DMS153 (cell line): ENCODE measurements at regions not wholly inside any gene's neighbourhood (a gene's known extent, or its start where the extent isn't known, plus 50 kb on each side); places are given as distances from the start of the nearest gene placed in this dataset.

Experiments used
- DNase-seq: peaks from one replicate; lab custom pipeline; 2025; lab: John Stamatoyannopoulos, UW

DNA sequence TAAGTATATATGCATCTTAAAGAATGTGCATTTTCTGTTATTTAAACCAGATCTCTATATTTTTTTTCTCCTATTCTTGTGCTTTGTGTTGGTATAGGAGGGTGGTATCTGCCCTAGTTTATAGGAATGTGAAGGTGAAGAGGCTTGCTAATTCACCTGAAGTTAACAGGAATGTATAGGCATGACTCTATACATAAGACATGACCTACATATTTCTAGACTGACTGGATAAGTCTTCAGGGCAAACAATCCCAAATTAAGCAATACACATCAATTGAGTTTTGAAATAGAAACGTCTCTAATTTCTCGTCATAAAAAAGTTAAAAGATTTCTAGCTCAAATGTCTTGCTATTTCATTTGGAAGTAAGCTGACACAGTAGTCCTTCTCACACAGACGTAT is 410.0 kb downstream of the DIPK2A start:
- DNase-seq = no peak

GRCh38 chr3:144384241-144384979 is 412.8 kb downstream of the DIPK2A start:
- DNase-seq = no peak

- DNase-seq = no peak
Observed at GRCh38 chr3:144390786-144391185, 419.2 kb downstream of the DIPK2A start.

DNA sequence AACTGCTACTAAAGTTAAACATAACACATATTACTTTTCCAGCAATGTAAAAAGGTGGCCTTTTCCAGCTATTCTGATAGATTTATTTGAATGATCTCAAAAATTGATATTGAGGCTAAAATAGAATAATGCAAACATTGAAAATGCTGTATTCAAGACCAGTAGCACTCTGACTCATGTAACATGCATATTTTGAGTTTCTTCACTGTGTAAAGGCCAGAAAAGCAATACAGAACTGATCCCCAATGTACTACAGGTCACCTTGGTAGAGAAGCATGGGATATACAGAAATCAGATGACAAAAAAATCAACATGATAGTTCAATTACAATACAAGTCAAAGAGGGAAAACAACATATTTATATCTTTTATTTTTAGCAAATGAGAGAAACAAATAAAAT is 419.6 kb downstream of the DIPK2A start:
- no peak for DNase-seq

- no peak for DNase-seq
Observed at GRCh38 chr3:144394032-144394431, 422.4 kb downstream of the DIPK2A start.

DNA sequence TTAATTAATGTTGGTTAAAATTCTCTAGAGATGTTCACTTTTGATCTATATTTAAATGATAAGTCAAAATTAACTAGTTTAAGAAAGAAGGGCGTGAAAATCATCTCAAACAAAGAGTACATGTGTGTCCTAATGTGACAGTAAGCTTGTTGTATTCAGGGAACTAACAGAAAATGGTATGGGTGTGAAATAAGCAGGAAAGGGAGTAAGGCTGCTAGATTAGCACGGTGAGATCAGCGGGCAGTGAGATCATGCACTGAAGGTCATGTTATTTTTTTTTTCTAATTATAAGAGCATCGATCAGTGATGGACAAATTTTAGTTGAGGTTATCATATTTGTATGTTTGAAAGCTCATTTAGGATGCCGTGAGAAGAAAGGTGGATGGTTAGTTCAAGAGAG is 430.8 kb downstream of the DIPK2A start:
- no peak for DNase-seq

DNA sequence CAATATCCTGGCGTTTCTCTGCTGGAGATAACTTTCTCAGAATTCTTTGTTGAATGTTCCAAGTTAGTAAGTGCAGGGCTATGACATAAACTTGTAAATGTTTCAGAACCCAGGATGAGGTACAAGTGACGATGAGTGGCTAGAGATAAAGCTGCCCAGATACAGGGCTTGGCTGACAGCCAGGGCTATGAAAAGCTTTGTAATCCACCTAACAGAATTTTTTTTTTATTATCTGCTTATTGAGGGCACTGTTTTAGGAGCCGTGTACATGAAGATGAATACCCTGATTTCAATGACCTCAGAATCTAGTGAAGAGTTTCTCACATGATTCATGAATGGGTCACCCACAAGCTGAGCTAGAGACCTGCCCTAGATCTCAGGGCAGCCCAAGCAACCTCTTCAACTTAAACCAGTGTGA is 431.4 kb downstream of the DIPK2A start:
- no peak for DNase-seq

- no peak for DNase-seq
Observed at GRCh38 chr3:144407335-144407734, 435.7 kb downstream of the DIPK2A start.

GRCh38 chr3:144409319-144409718 is 437.7 kb downstream of the DIPK2A start:
- peak; percentile 67 for DNase-seq

- no peak for DNase-seq
Observed at GRCh38 chr3:144413068-144413467, 441.4 kb downstream of the DIPK2A start.

- peak; percentile 48 for DNase-seq
Observed at GRCh38 chr3:144415492-144415891, 443.9 kb downstream of the DIPK2A start.

DNA sequence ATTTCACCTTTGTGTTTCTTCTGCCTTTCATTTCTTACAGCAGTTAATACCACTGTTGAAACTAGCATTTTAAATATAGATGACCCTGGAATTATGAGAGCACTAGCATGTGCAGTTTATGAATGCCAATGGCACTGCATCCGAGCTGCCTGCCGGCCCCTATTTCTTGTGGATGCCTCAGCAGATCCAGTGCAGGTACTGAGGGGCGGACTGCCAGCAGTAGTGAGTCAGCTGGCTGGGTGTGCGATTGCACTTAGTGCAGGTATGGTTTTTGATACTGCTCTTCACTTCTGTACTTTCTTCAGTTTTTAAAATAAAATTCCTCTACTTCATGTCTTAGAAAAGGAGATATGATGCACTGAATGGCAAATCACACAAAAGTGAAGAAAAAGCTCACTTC is 453.0 kb downstream of the DIPK2A start:
- DNase-seq = no peak

DNA sequence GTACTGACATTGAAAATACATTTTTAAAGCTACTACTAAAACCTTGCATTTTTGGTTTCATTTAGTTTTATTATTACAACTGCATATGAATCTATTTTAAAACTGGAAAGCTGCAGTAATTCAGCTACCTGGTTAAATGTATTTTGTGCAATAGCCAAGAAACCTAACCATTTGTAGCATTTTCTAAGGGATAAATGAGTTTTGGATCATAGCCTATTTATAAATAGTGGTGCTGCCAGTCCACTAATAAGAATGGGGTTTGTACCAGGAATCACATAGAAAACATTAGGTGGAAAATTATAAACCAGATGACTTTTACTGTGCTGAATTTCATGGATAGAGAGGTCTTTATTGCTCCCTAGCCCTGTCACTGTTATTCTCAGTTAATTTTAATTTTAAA is 454.7 kb downstream of the DIPK2A start:
- DNase-seq = no peak

DNA sequence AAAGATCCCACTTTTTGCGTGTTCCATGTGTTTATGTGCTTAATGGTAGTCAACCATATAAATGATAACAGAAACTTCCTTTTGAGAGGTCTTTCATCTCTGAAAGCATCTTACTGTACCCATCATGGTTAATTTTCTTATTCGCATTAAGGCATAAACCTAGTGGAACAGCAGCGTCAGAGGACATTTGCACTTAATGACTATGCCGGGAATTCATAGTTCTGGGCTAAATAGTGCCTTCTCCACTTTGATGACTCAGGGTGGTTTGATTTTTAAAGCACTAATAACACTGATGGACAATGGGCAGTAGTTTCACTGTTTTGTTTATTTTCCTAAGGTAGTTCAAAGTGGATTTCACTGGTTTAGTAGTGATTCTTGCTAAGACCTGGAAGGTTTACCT is 455.3 kb downstream of the DIPK2A start:
- no peak for DNase-seq

- DNase-seq = no peak
Observed at GRCh38 chr3:144429719-144430121, 458.1 kb downstream of the DIPK2A start.

- DNase-seq = no peak
Observed at GRCh38 chr3:144431134-144431533, 459.5 kb downstream of the DIPK2A start.

DNA sequence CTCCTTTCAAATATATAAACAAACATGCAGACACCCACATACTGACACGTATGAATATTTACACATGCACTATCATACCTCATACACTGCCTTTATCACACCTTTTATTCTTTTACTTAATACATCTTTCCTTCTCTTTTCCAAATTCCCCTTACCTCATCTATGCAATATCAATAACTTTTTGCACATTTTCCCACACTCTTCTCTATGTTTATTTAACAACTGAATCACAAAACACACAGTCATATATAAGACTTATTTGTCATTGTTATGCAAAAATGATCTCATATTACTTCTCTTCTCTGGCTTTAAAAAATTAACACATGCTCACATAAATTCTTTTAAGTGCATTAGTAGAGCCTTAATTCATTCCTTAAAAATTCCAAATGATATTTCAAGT is 461.4 kb downstream of the DIPK2A start:
- no peak for DNase-seq

DNA sequence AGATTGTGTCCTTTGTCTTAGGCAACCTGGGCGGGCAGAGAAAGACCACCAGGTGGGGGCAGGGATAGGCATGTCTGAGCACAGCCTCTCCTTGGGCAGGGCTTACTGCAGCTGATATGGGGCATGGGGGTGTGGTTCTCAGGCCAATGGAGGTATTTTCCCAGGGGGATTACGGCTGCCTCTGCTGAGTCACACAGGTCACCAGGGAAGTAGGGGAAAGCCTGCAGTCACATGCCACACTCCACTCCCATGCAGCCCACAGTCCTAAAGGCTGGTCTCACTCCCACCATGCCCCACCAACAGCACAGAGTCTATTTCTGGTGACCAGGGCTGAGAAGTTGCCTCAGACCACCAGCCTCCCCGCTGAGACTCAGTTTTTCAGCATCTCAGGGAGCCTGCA is 466.4 kb downstream of the DIPK2A start:
- no peak for DNase-seq

GRCh38 chr3:144444061-144444460 is 472.4 kb downstream of the DIPK2A start:
- DNase-seq = no peak

DNA sequence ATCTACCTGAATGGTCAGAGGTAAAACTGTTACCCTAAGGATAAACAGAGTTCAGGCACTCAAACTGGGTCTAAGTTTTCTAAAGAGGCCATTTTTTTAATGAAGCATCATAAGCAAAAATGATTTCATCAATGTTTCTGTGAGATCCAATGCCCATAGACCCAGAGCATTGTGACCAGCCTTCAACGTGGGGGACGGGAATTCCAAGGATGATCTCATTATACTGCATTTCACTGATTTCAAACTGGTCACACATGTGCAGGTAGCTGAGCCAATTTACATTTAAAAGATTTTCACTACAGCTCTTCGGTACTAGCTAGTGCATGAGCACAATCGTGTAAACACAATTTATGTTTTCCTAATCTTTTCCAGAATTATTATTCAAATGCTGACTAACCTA is 472.9 kb downstream of the DIPK2A start:
- DNase-seq = no peak

DNA sequence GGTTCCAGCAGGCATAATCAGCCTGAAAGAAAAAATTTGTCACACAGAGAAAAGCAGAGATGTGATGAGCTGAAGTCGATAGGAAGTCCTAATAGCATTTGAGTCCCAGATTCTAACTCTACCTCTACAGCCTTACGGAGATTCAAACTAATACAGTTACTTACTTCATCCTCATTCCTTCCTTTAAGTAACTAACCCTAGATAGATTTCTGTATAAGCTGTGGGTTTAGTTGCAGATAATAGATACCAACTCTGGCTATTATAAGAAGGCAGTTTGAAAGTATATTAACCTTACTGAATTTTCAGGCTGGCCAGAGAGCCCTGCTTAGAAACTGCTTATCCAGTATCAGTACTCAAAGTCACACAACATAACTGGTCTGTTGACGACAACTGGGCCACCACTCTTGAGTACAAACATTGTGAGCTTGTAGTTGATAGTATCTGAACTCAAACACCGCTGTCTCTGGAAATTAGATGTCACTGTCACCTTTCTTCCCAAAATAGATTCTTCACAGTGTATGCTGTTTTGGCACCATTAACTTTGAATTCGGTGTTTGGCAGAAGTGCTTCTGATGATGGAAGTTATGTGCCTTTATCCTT is 484.3 kb downstream of the DIPK2A start:
- DNase-seq = no peak

DNA sequence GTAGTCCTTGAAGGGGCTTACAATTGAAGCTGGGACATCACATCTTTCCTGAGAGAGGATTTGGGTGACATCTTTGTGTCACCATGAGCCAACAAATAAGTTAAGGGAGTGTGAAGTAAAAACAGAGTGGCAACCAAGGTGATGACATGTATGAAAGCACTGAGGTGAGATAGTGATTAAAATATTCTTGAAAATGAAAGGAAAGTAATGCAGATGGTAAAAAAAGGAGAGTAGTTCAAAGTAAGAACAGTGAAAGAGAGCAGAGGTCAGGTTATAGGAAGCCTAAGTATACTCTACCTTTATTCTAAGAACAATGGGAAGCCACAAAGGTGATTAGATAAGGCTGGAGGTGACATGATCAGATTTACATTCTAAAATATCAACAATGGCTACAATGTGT is 486.1 kb downstream of the DIPK2A start:
- no peak for DNase-seq

GRCh38 chr3:144458283-144458682 is 486.7 kb downstream of the DIPK2A start:
- no peak for DNase-seq

- DNase-seq = no peak
Observed at GRCh38 chr3:144462337-144462736, 490.7 kb downstream of the DIPK2A start.
